Esophagus muscularis mucosa (tissue), 4 donors: ENCODE measurements at regions not wholly inside any gene's neighbourhood (a gene's known extent, or its start where the extent isn't known, plus 50 kb on each side); places are given as distances from the start of the nearest gene placed in this dataset.

Experiments used
- DNase-seq: peaks from one replicate; pipeline ENCODE4 v3.0.0-alpha.2; 2017; ENCODE audit errors: extremely low spot score
- H3K27ac ChIP-seq, 4 donors: fragments of 200-600 bp; sonication (generic); replicated peaks in 1 of 4; 1 replicate in 3 of 4; 2 replicates in 1 of 4; pipeline ENCODE4 v1.5.1; 2016 to 2019; ENCODE audit warnings: mild to moderate bottlenecking in 1 of 4
- H3K27me3 ChIP-seq, 4 donors: fragments of 200-600 bp; sonication (generic); one replicate each; pipeline versions ENCODE4 v1.5.1 to v1.6.0; 2016 to 2019
- H3K36me3 ChIP-seq, 4 donors: fragments of 200-600 bp; sonication (generic); one replicate each; pipeline ENCODE4 v1.5.1; 2016 to 2019
- H3K4me1 ChIP-seq, 4 donors: fragments of 200-600 bp; sonication (generic); one replicate each; pipeline ENCODE4 v1.5.1; 2016 to 2019
- H3K4me3 ChIP-seq, 4 donors: fragments of 200-600 bp; sonication (generic); 1 replicate in 2 of 4; 2 replicates in 2 of 4; pipeline ENCODE4 v1.5.1; 2016 to 2019; ENCODE audit warnings: mild to moderate bottlenecking in 4 of 4, moderate library complexity in 1 of 4
- H3K9me3 ChIP-seq, 4 donors: fragments of 200-600 bp; sonication (generic); 1 replicate in 3 of 4; 2 replicates in 1 of 4; pipeline ENCODE4 v1.5.1; 2016 to 2019
- CTCF ChIP-seq, 3 experiments: fragments of 200-600 bp in 2 of 3; fragments of 450-650 bp in 1 of 3; sonication (generic) in 2 of 3; IDR thresholded peaks; one replicate each; pipeline ENCODE4 v1.5.1; 2017 to 2019; ENCODE audit warnings: antibody characterized with exemption in 3 of 3, mild to moderate bottlenecking in 2 of 3, moderate library complexity in 1 of 3
- EP300 ChIP-seq: sonication (generic); formaldehyde crosslinking; IDR thresholded peaks from one replicate; pipeline ENCODE4 v1.6.1; 2017; ENCODE audit warnings: antibody characterized with exemption
- POLR2A ChIP-seq: fragments of 450-650 bp; IDR thresholded peaks from one replicate; pipeline ENCODE4 v1.6.1; 2017; ENCODE audit warnings: antibody characterized with exemption, moderate library complexity, mild to moderate bottlenecking, low read depth
- POLR2AphosphoS5 ChIP-seq, 2 donors: sonication (generic); formaldehyde crosslinking; IDR thresholded peaks; one replicate each; pipeline ENCODE4 v1.6.1; 2017; ENCODE audit warnings: antibody characterized with exemption in 2 of 2
- WGBS: methylation state at CpG from one replicate; pipeline ENCODE4 v1.1.5; 2018; 5-methylcytosine and 5-hydroxymethylcytosine counted together
- intact Hi-C: fragments of 100-400 bp; cut with DNase I; formaldehyde crosslinking; loops from one replicate; pipeline ENCODE4 v1.15.1; 2023

- no peaks in the 10 kb centered on the region for H3K36me3 ChIP-seq
- TF ChIP-seq POLR2AphosphoS5 (IDR thresholded peaks at IDR 0.05) (no peak), EP300 (no peak), CTCF (IDR thresholded peaks at IDR 0.05) (no peak), POLR2A (no peak)
Measured at GRCh38 chr7:132678656-132679055, 102.4 kb upstream of the PLXNA4 start.

GRCh38 chr7:132677918-132678317 lies 101.6 kb upstream of the PLXNA4 start:
- no peaks in the 10 kb centered on the region for H3K27me3 ChIP-seq
- H3K4me1 ChIP-seq: no peaks in the 10 kb centered on the region
- no peaks in the 10 kb centered on the region for H3K9me3 ChIP-seq
- intact Hi-C loops: no loop called here
- H3K27ac ChIP-seq: no peak overlapping the region
- no peak for TF ChIP-seq POLR2AphosphoS5 (IDR thresholded peaks at IDR 0.05)
- TF ChIP-seq CTCF (IDR thresholded peaks at IDR 0.05): no peak
- no peak for TF ChIP-seq POLR2A
- no peak for TF ChIP-seq EP300
- no peaks in the 10 kb centered on the region for H3K36me3 ChIP-seq
- 71% methylated on average over 3 of the region's 5 CpGs for WGBS
- DNase-seq: no peak
- no peak overlapping the region for H3K4me3 ChIP-seq

More at GRCh38 chr7:132678656-132679055, 102.4 kb upstream of the PLXNA4 start:
- Histone ChIP-seq H3K27me3 (no peaks in the 10 kb centered on the region), H3K9me3 (no peaks in the 10 kb centered on the region), H3K4me3 (no peak overlapping the region), H3K27ac (no peak overlapping the region), H3K4me1 (no peaks in the 10 kb centered on the region)
- intact Hi-C loops: no loop called here
- DNase-seq: no peak
- WGBS: 63% methylated on average over 2 of the region's 2 CpGs

DNA sequence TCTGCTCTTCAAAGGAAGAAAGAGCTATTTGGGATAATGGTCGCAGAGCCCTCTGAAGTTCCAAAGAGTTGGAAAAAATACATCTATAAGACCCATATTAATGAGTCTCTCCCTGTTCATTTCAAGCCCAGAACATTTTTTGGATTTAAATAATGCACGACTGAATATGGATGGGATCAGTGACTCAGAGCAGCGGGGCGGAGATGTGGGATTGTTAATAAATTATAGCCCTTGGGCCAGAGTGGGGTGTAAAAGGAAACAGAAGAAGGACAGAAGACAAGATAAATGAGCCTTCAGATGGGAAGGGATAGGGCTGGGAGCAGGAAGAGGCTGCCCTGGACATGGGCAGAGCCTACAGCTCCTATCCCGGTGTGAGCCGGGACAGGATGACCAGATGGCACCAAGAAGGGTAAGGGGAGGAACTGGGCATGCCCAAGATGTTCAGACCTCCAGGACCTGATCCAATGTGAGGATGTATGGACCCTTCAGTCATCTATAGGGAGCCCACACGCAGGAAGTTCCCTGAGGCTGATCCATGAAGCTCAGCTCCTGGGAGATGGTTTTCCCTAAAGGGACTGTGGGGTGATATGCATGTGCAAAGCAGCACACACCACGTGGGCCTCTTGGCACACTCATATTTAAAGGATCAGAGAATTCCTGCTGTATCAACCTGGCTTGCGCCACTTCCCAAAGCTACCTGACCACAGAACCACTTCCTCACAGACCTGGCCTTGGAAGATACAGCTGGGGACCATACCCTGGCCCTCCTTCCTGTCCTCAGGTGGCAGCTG lies 96.1 kb upstream of the PLXNA4 start:
- Histone ChIP-seq H3K4me1 (no peaks in the 10 kb centered on the region), H3K27me3 (no peaks in the 10 kb centered on the region), H3K27ac (no peak overlapping the region), H3K4me3 (no peak overlapping the region), H3K9me3 (no peaks in the 10 kb centered on the region), H3K36me3 (no peaks in the 10 kb centered on the region)
- DNase-seq: no peak
- WGBS: 84% methylated on average over 9 of the region's 9 CpGs
- intact Hi-C loops: no loop called here
- TF ChIP-seq CTCF (IDR thresholded peaks at IDR 0.05): no peak
- no peak for TF ChIP-seq POLR2A
- no peak for TF ChIP-seq EP300
- no peak for TF ChIP-seq POLR2AphosphoS5 (IDR thresholded peaks at IDR 0.05)

DNA sequence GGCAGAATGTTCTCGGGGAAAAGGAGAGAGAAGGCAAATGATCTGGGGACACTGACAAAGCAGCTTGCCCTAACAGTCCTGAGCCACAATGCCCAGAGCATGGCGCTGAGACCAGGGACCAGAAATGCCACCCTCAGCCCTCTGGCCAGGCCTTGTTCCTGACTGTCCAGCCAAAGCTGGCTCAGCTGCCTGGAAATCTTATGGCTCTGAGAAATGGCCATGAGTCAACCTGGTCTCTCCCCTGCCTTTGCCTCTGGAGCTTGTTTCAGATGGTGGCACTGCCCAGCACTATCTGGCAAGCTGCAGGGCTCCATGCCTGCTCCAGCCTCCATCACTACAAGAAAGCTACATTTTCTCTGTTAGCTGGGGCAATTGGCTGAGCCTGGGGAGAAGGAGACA lies 90.5 kb upstream of the PLXNA4 start:
- DNase-seq: no peak
- H3K9me3 ChIP-seq: no peaks in the 10 kb centered on the region
- no peaks in the 10 kb centered on the region for H3K4me1 ChIP-seq
- TF ChIP-seq POLR2A (no peak), POLR2AphosphoS5 (IDR thresholded peaks at IDR 0.05) (no peak), CTCF (IDR thresholded peaks at IDR 0.05) (no peak), EP300 (no peak)
- no peak overlapping the region for H3K27ac ChIP-seq
- no peaks in the 10 kb centered on the region for H3K27me3 ChIP-seq
- H3K4me3 ChIP-seq: no peak overlapping the region
- WGBS: 82% methylated on average over 2 of the region's 2 CpGs
- intact Hi-C loops: no loop called here
- H3K36me3 ChIP-seq: no peaks in the 10 kb centered on the region
